NT2/D1 (cell line): ENCODE measurements at regions not wholly inside any gene's neighbourhood (a gene's known extent, or its start where the extent isn't known, plus 50 kb on each side); places are given as distances from the start of the nearest gene placed in this dataset.

ENCODE experiments used
- DNase-seq: peaks from one replicate; pipeline ENCODE4 v3.0.0-alpha.2; 2011; ENCODE audit warnings: low read depth, low spot score
- H3K27me3 ChIP-seq: 2 replicates; pipeline ENCODE4 v1.6.0; 2011; ENCODE audit warnings: mild to moderate bottlenecking; ENCODE audit not compliant: insufficient read length, insufficient read depth
- H3K36me3 ChIP-seq: 2 replicates; pipeline ENCODE4 v1.6.1; 2011; ENCODE audit warnings: mild to moderate bottlenecking, low read length, mixed read lengths; ENCODE audit not compliant: insufficient read depth, insufficient read length
- H3K4me1 ChIP-seq: 2 replicates; pipeline ENCODE4 v1.5.1; 2011; ENCODE audit not compliant: insufficient read depth, insufficient read length
- H3K4me3 ChIP-seq: 2 replicates; pipeline ENCODE4 v1.5.1; 2011; ENCODE audit warnings: low read depth; ENCODE audit not compliant: insufficient read length
- H3K9ac ChIP-seq: 2 replicates; pipeline ENCODE4 v1.6.0; 2011; ENCODE audit warnings: low read depth; ENCODE audit not compliant: insufficient read length
- H3K9me3 ChIP-seq: 2 replicates; pipeline ENCODE4 v1.5.1; 2011; ENCODE audit warnings: mild to moderate bottlenecking, low read length; ENCODE audit not compliant: insufficient read depth
- SUZ12 ChIP-seq: IDR thresholded peaks from 2 replicates; pipeline ENCODE4 v1.6.1; 2011; ENCODE audit not compliant: insufficient read length, insufficient read depth; ENCODE audit errors: extremely low read depth
- YY1 ChIP-seq: IDR thresholded peaks from 2 replicates; pipeline ENCODE4 v1.6.1; 2011; ENCODE audit not compliant: insufficient read length, insufficient read depth
- ZNF274 ChIP-seq: IDR thresholded peaks from 2 replicates; pipeline ENCODE4 v1.6.1; 2011; ENCODE audit warnings: mild to moderate bottlenecking, low read depth, low read length

DNA sequence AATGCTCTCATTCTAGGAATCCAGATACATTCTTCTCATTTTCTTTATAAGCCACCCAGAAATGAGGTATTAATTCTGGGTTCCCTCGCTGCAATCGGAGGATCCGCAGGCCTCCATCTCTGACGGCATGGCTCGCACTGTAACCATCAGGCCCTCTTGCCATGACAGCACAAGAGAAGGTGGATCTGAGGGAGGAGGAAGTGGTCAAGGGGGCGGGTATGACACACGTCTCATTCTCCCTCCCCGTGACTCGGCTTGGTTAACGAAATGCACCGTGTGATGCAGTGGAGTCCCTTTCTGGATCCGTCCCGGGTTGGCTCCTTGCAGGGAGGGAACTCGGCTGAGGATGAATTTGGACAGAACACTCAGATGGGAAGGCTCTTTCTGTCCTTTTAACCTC, 280.2 kb downstream of the TCERG1L start:
- peaks cover 11% of the 10 kb centered on the region for H3K27me3 ChIP-seq
- TF ChIP-seq ZNF274 (no peak), SUZ12 (no peak), YY1 (no peak)

GRCh38 chr10:131032329-131033165, 279.0 kb downstream of the TCERG1L start:
- no peak for DNase-seq
- Histone ChIP-seq H3K9ac (no peak overlapping the region), H3K9me3 (no peaks in the 10 kb centered on the region), H3K4me1 (peaks cover 3% of the 10 kb centered on the region), H3K36me3 (no peaks in the 10 kb centered on the region), H3K4me3 (no peak overlapping the region), H3K27me3 (peaks cover 7% of the 10 kb centered on the region)
- no peak for TF ChIP-seq YY1
- TF ChIP-seq ZNF274: no peak
- no peak for TF ChIP-seq SUZ12

More for the DNA sequence above, 280.2 kb downstream of the TCERG1L start:
- no peak overlapping the region for H3K4me3 ChIP-seq
- H3K9me3 ChIP-seq: no peaks in the 10 kb centered on the region
- H3K4me1 ChIP-seq: peaks cover 2% of the 10 kb centered on the region
- DNase-seq: no peak
- no peaks in the 10 kb centered on the region for H3K36me3 ChIP-seq
- H3K9ac ChIP-seq: no peak overlapping the region

DNA sequence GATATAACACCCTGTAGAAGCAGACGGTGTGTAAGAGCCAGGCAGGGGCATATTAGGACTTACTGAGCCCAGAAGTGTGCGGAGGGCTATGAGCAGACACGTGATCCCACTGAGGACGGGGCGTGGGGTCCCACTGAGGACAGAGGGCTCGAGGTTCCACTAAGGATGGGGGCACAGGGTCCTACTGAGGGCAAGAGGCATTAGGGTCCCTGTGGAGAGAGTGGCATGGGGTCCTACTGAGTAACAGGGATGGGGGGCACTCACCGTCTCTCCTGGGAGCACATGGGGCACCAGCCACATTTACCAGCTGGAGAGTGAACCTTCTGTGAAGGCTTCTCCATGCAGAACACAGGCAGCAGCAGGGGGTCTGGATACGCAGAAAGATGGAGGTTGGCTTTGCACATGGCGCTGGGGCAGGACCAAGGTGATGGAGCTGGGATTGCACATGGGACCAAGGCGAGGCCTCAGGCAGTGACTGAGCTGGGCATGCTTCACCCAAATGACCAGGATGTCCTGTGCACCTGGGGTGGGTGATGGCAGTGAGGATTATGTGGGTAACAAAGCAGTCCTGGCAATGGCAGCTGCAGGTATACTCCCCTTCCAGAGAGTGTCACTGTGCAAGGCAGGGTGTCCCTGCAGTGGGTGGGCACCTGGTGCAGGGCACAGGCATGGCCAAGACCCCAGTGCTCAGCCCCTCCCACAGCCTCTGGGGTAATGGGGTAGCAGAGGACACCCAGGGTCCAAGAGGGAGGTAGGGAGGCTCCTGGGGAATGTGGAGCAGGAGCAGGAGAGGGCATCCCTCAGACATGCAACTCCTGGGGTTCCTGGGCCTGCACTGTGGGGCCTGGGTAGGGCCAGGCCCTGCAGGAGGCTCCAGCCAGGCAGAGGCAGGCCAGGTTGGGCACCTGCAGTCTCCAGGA, 278.1 kb downstream of the TCERG1L start:
- DNase-seq: no peak
- Histone ChIP-seq H3K9ac (no peak overlapping the region), H3K27me3 (peaks cover 6% of the 10 kb centered on the region), H3K4me1 (peaks cover 3% of the 10 kb centered on the region), H3K9me3 (no peaks in the 10 kb centered on the region), H3K36me3 (no peaks in the 10 kb centered on the region), H3K4me3 (no peak overlapping the region)
- TF ChIP-seq YY1: no peak

DNA sequence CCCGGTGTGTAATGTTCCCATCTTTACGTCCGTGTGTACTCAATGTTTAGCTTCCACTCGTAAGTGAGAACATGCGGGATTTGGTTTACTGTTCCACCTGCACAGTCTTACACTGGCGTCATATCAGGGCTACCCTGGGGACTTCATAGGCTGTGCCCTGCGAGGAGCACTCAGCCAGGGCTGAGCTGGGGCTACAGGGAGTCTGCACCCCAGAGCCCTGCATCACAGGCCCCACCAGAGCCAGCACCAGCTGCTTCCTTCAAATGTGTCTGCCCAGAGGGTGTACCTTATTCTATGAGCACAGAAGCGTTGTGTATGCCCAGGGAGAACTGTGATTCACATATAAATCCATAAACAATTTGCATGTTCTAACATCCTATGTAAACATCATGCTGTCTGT, 277.1 kb downstream of the TCERG1L start:
- Histone ChIP-seq H3K4me3 (no peak overlapping the region), H3K4me1 (peaks cover 3% of the 10 kb centered on the region), H3K9me3 (no peaks in the 10 kb centered on the region), H3K36me3 (no peaks in the 10 kb centered on the region), H3K27me3 (peaks cover 6% of the 10 kb centered on the region), H3K9ac (no peak overlapping the region)
- no peak for TF ChIP-seq YY1
- TF ChIP-seq ZNF274: no peak
- TF ChIP-seq SUZ12: no peak
- no peak for DNase-seq

DNA sequence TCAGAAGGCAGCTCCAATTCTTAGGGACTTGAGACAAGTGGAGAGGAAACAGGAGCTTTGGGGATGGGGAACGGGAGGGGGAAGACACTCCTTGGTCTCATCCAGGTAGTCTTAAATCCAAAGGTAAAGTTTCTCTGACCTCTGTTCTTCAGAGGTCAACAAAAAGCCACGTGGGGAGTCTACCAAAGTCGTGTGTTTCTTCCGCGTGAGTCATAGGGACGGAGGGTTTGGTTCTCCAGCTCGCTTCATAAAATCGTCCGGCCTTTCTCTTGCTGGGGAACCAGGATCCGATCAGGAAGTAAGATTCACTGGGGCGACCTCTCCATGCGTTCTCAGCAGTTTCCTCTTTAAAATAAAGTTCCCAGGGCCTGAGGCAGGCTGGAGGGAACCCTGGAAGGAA, 275.7 kb downstream of the TCERG1L start:
- no peaks in the 10 kb centered on the region for H3K36me3 ChIP-seq
- H3K4me1 ChIP-seq: peaks cover 3% of the 10 kb centered on the region
- TF ChIP-seq ZNF274 (no peak), SUZ12 (no peak), YY1 (no peak)
- peaks cover 6% of the 10 kb centered on the region for H3K27me3 ChIP-seq
- DNase-seq: no peak
- H3K4me3 ChIP-seq: no peak overlapping the region
- no peak overlapping the region for H3K9ac ChIP-seq
- peaks cover 4% of the 10 kb centered on the region; the same call in 1 of the 2 replicates for H3K9me3 ChIP-seq

DNA sequence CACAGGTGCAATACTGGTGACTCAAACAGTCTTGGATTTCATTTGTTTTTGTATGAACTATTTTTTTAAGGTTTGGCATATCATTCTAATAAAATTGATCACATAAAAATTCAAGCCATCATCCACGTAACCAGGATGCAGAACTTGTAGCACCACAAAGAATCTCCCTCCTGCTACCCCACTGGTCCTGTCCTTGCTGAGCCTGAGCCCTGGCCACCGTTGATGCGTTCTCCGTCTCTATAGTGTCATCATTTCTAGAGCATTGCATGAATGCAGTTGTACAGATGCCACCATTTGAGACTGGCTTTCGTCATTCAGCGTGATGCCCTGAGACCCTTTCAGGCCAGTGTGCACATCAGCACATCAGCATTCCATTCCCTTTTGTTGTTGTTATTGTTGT, 273.5 kb downstream of the TCERG1L start:
- Histone ChIP-seq H3K4me1 (peaks cover 2% of the 10 kb centered on the region), H3K36me3 (no peaks in the 10 kb centered on the region)
- TF ChIP-seq YY1 (no peak), ZNF274 (no peak), SUZ12 (no peak)

GRCh38 chr10:131041031-131041430, 270.5 kb downstream of the TCERG1L start:
- peaks cover 2% of the 10 kb centered on the region for H3K4me1 ChIP-seq
- H3K4me3 ChIP-seq: no peak overlapping the region

More for the DNA sequence above, 273.5 kb downstream of the TCERG1L start:
- no peak for DNase-seq
- Histone ChIP-seq H3K9me3 (peaks cover 13% of the 10 kb centered on the region; the same call in 1 of the 2 replicates), H3K9ac (no peak overlapping the region), H3K4me3 (no peak overlapping the region), H3K27me3 (peaks cover 6% of the 10 kb centered on the region)

More at GRCh38 chr10:131041031-131041430, 270.5 kb downstream of the TCERG1L start:
- Histone ChIP-seq H3K9ac (no peak overlapping the region), H3K27me3 (peaks cover 34% of the 10 kb centered on the region), H3K9me3 (peaks cover 13% of the 10 kb centered on the region; the same call in 1 of the 2 replicates), H3K36me3 (no peaks in the 10 kb centered on the region)
- DNase-seq: no peak
- TF ChIP-seq SUZ12 (no peak), YY1 (no peak), ZNF274 (no peak)
